Sigmoid colon (tissue), 4 donors: ENCODE measurements at regions not wholly inside any gene's neighbourhood (a gene's known extent, or its start where the extent isn't known, plus 50 kb on each side); places are given as distances from the start of the nearest gene placed in this dataset.

Experiments
- EP300 ChIP-seq, 4 donors: sonication (generic); formaldehyde crosslinking; IDR thresholded peaks; one replicate each; pipeline ENCODE4 v1.6.1; 2017; ENCODE audit warnings: antibody characterized with exemption in 4 of 4
- POLR2A ChIP-seq, 2 donors: fragments of 450-650 bp; IDR thresholded peaks; one replicate each; pipeline ENCODE4 v1.6.1; 2016; ENCODE audit warnings: antibody characterized with exemption in 2 of 2, mild to moderate bottlenecking in 2 of 2, moderate library complexity in 2 of 2
- TF ChIP-seq, protein P1 (sequence below), 4 experiments: fragments of 450-650 bp in 3 of 4; fragments of 200-600 bp in 1 of 4; IDR thresholded peaks; one replicate each; pipeline ENCODE4 v1.5.1; 2016 to 2019; ENCODE audit warnings: antibody characterized with exemption in 4 of 4, mild to moderate bottlenecking in 3 of 4, moderate library complexity in 2 of 4

- TF ChIP-seq EP300 (IDR thresholded peaks at IDR 0.05): no peak
- TF ChIP-seq, protein P1, sequence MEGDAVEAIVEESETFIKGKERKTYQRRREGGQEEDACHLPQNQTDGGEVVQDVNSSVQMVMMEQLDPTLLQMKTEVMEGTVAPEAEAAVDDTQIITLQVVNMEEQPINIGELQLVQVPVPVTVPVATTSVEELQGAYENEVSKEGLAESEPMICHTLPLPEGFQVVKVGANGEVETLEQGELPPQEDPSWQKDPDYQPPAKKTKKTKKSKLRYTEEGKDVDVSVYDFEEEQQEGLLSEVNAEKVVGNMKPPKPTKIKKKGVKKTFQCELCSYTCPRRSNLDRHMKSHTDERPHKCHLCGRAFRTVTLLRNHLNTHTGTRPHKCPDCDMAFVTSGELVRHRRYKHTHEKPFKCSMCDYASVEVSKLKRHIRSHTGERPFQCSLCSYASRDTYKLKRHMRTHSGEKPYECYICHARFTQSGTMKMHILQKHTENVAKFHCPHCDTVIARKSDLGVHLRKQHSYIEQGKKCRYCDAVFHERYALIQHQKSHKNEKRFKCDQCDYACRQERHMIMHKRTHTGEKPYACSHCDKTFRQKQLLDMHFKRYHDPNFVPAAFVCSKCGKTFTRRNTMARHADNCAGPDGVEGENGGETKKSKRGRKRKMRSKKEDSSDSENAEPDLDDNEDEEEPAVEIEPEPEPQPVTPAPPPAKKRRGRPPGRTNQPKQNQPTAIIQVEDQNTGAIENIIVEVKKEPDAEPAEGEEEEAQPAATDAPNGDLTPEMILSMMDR (IDR thresholded peaks at IDR 0.05): no peak
- TF ChIP-seq POLR2A (IDR thresholded peaks at IDR 0.05): no peak
Observed at GRCh38 chr12:114152066-114152465, 185.9 kb upstream of the RBM19 start.
